PC-3 (cell line): ENCODE measurements at regions not wholly inside any gene's neighbourhood (a gene's known extent, or its start where the extent isn't known, plus 50 kb on each side); places are given as distances from the start of the nearest gene placed in this dataset.

Experiments
- EZH2 ChIP-seq: fragments of 300-600 bp; sonication (generic); IDR thresholded peaks from one replicate; pipeline ENCODE4 v1.6.1; 2017; ENCODE audit warnings: antibody characterized with exemption, mild to moderate bottlenecking, low read length; ENCODE audit not compliant: unreplicated experiment
- EZH2phosphoT487 ChIP-seq: fragments of 300-600 bp; sonication (generic); IDR thresholded peaks from 2 replicates; pipeline ENCODE4 v1.6.1; 2018; ENCODE audit warnings: mild to moderate bottlenecking, antibody characterized with exemption, low read length, borderline replicate concordance
- TF ChIP-seq, protein P1 (sequence below): fragments of 300-600 bp; sonication (generic); conservative IDR thresholded peaks from 2 replicates; pipeline ENCODE4 v1.5.1; 2017; ENCODE audit warnings: antibody characterized with exemption, low read depth, mild to moderate bottlenecking, low read length

DNA sequence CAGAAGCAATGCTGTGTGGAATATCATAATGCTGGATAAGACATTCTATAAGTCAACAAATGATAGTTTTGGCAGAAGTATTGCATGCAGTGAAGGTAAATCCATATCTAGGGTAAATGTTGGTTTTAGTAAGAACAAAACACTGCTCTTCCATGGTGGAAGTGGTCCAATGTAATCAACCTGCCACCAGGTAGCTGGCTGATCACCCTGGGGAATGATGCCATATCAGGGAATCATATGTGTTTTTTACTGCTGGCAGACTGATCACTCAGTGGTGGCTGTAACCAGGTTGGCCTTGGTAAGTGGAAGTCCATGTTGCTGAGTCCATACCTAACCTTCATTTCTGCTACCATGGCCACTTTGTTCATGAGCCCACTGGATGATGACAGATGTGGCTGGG, 74.0 kb upstream of the CENPE start:
- TF ChIP-seq, protein P1, sequence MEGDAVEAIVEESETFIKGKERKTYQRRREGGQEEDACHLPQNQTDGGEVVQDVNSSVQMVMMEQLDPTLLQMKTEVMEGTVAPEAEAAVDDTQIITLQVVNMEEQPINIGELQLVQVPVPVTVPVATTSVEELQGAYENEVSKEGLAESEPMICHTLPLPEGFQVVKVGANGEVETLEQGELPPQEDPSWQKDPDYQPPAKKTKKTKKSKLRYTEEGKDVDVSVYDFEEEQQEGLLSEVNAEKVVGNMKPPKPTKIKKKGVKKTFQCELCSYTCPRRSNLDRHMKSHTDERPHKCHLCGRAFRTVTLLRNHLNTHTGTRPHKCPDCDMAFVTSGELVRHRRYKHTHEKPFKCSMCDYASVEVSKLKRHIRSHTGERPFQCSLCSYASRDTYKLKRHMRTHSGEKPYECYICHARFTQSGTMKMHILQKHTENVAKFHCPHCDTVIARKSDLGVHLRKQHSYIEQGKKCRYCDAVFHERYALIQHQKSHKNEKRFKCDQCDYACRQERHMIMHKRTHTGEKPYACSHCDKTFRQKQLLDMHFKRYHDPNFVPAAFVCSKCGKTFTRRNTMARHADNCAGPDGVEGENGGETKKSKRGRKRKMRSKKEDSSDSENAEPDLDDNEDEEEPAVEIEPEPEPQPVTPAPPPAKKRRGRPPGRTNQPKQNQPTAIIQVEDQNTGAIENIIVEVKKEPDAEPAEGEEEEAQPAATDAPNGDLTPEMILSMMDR, result no peak
- TF ChIP-seq EZH2, result no peak
- no peak for TF ChIP-seq EZH2phosphoT487
